ENCODE measurements at regions not wholly inside any gene's neighbourhood (a gene's known extent, or its start where the extent isn't known, plus 50 kb on each side); places are given as distances from the start of the nearest gene placed in this dataset.
A peak's percentile ranks its signal among the peaks of the same experiment; 100 is the strongest.
"Not testable (repeated sequence)": the region's sequence is repeated elsewhere in the genome, so short reads cannot be mapped to it uniquely, and the experiment has no call there.

DNA sequence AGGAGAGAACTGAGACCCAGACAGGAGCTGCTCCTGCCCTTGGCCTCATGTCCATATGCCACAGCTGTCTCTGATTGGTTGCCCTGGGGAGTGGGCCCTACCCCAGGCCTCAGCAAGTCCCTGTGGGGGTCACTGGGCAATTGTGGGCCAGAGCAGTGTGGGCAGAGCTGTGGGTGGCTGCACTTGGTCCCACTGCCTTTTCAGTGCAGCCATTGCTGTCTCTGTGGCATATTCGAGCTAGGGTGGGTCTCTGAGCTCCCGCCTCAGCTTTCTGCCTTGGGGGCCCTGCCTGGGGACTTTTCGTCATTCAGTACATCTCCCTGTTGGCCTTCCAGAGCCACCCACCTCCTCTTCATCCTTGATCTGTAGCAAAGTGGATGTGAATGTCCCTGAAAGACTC, 69.8 kb upstream of the LRPAP1 start:
- no peaks in the 10 kb centered on the region for H3K4me1 ChIP-seq (ENCODE audit: control insufficient read depth, insufficient read depth, low read length)
- H3K36me3 ChIP-seq (ENCODE audit: control insufficient read depth, insufficient read depth, low read length), result no peaks in the 10 kb centered on the region

GRCh38 chr4:3601108-3601690, 69.0 kb upstream of the LRPAP1 start:
- not testable (repeated sequence) for H3K27me3 Mint-ChIP-seq (ENCODE audit: insufficient read depth); H3K27me3 ChIP-seq (ENCODE audit: control insufficient read depth, insufficient read depth, low read length, poor library complexity, severe bottlenecking); H3K36me3 Mint-ChIP-seq (ENCODE audit: low read depth); H3K27ac Mint-ChIP-seq; DNase-seq; H3K9ac ChIP-seq (ENCODE audit: extremely low read depth, low read length, poor library complexity, severe bottlenecking); H3K9me3 ChIP-seq (ENCODE audit: control insufficient read depth, low read length); H3K4me1 Mint-ChIP-seq; H3K36me3 ChIP-seq (ENCODE audit: control insufficient read depth, insufficient read depth, low read length); H3K4me1 ChIP-seq (ENCODE audit: control insufficient read depth, insufficient read depth, low read length); H3K9me3 Mint-ChIP-seq; H3K4me3 ChIP-seq (ENCODE audit: low read length); H3K27ac ChIP-seq (ENCODE audit: low read depth, low read length); H3K4me3 Mint-ChIP-seq
- 90 to 93% methylated on average over 9 to 12 of the region's 12 CpGs for WGBS, 2 experiments (ENCODE audit: insufficient coverage in 1 of 2, insufficient read length in 1 of 2)

More for the DNA sequence above, 69.8 kb upstream of the LRPAP1 start:
- Histone ChIP-seq H3K9ac (ENCODE audit: extremely low read depth, low read length, poor library complexity, severe bottlenecking) (no peak overlapping the region), H3K4me3 (ENCODE audit: low read length) (no peak overlapping the region), H3K27me3 (ENCODE audit: control insufficient read depth, insufficient read depth, low read length, poor library complexity, severe bottlenecking) (no peaks in the 10 kb centered on the region), H3K27ac (ENCODE audit: low read depth, low read length) (no peak overlapping the region), H3K9me3 (ENCODE audit: control insufficient read depth, low read length) (no peaks in the 10 kb centered on the region)
- TF ChIP-seq, protein P1, sequence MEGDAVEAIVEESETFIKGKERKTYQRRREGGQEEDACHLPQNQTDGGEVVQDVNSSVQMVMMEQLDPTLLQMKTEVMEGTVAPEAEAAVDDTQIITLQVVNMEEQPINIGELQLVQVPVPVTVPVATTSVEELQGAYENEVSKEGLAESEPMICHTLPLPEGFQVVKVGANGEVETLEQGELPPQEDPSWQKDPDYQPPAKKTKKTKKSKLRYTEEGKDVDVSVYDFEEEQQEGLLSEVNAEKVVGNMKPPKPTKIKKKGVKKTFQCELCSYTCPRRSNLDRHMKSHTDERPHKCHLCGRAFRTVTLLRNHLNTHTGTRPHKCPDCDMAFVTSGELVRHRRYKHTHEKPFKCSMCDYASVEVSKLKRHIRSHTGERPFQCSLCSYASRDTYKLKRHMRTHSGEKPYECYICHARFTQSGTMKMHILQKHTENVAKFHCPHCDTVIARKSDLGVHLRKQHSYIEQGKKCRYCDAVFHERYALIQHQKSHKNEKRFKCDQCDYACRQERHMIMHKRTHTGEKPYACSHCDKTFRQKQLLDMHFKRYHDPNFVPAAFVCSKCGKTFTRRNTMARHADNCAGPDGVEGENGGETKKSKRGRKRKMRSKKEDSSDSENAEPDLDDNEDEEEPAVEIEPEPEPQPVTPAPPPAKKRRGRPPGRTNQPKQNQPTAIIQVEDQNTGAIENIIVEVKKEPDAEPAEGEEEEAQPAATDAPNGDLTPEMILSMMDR (conservative IDR thresholded peaks at IDR 0.05), result no peak
- no peak for DNase-seq
- 87 to 96% methylated on average over 3 of the region's 3 CpGs for WGBS, 2 experiments (ENCODE audit: insufficient coverage in 1 of 2, insufficient read length in 1 of 2)
- Mint-ChIP-seq H3K27me3 (ENCODE audit: insufficient read depth) (peaks cover 2% of the 10 kb centered on the region), H3K27ac (no peak overlapping the region), H3K36me3 (ENCODE audit: low read depth) (no peaks in the 10 kb centered on the region), H3K4me3 (no peak overlapping the region), H3K9me3 (peaks cover 7% of the 10 kb centered on the region), H3K4me1 (no peaks in the 10 kb centered on the region)

DNA sequence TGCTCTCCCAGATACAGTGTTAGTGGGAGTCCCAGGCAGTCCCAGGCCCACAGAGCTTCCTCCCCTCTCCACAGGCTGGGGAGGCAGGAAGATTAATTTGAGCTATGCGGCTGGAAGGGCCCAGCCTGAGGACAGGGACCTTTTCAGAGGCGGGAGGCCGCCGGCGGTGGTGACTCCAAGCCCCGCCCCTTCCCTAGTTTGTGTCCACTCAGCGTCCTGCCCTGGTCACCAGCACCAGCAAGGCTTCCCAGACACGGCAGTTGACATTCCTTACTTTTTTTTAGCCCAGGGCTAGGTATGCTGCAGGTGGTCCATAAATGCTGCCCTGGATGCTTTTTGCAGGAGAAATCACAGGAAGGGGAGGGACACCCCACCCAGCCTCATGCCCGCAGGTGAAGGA, 67.7 kb upstream of the LRPAP1 start:
- Histone ChIP-seq H3K36me3 (ENCODE audit: control insufficient read depth, insufficient read depth, low read length) (no peaks in the 10 kb centered on the region), H3K27me3 (ENCODE audit: control insufficient read depth, insufficient read depth, low read length, poor library complexity, severe bottlenecking) (no peaks in the 10 kb centered on the region), H3K27ac (ENCODE audit: low read depth, low read length) (no peak overlapping the region), H3K9ac (ENCODE audit: extremely low read depth, low read length, poor library complexity, severe bottlenecking) (no peak overlapping the region), H3K4me1 (ENCODE audit: control insufficient read depth, insufficient read depth, low read length) (no peaks in the 10 kb centered on the region), H3K9me3 (ENCODE audit: control insufficient read depth, low read length) (no peaks in the 10 kb centered on the region), H3K4me3 (ENCODE audit: low read length) (no peak overlapping the region)
- 74 to 79% methylated on average over 6 to 9 of the region's 9 CpGs for WGBS, 2 experiments (ENCODE audit: insufficient coverage in 1 of 2, insufficient read length in 1 of 2)
- Mint-ChIP-seq H3K4me1 (no peaks in the 10 kb centered on the region), H3K4me3 (no peak overlapping the region), H3K27ac (no peak overlapping the region), H3K36me3 (ENCODE audit: low read depth) (no peaks in the 10 kb centered on the region), H3K9me3 (peaks cover 7% of the 10 kb centered on the region), H3K27me3 (ENCODE audit: insufficient read depth) (peaks cover 3% of the 10 kb centered on the region)
- TF ChIP-seq, protein P1 (conservative IDR thresholded peaks at IDR 0.05), result no peak
- DNase-seq, result peak; percentile 48

GRCh38 chr4:3598695-3599227, 66.5 kb upstream of the LRPAP1 start:
- no peak overlapping the region for H3K9ac ChIP-seq (ENCODE audit: extremely low read depth, low read length, poor library complexity, severe bottlenecking)
- no peaks in the 10 kb centered on the region for H3K27me3 ChIP-seq (ENCODE audit: control insufficient read depth, insufficient read depth, low read length, poor library complexity, severe bottlenecking)
- TF ChIP-seq, protein P1 (conservative IDR thresholded peaks at IDR 0.05), result no peak
- H3K27ac ChIP-seq (ENCODE audit: low read depth, low read length), result no peak overlapping the region
- no peaks in the 10 kb centered on the region for H3K36me3 Mint-ChIP-seq (ENCODE audit: low read depth)
- no peak overlapping the region for H3K4me3 ChIP-seq (ENCODE audit: low read length)
- H3K27me3 Mint-ChIP-seq (ENCODE audit: insufficient read depth), result peaks cover 6% of the 10 kb centered on the region
- no peaks in the 10 kb centered on the region for H3K36me3 ChIP-seq (ENCODE audit: control insufficient read depth, insufficient read depth, low read length)
- H3K9me3 ChIP-seq (ENCODE audit: control insufficient read depth, low read length), result no peaks in the 10 kb centered on the region
- no peaks in the 10 kb centered on the region for H3K4me1 ChIP-seq (ENCODE audit: control insufficient read depth, insufficient read depth, low read length)
- H3K9me3 Mint-ChIP-seq, result peaks cover 7% of the 10 kb centered on the region
- H3K27ac Mint-ChIP-seq, result no peak overlapping the region
- H3K4me1 Mint-ChIP-seq, result no peaks in the 10 kb centered on the region
- no peak for DNase-seq
- H3K4me3 Mint-ChIP-seq, result no peak overlapping the region
- WGBS, 2 experiments (ENCODE audit: insufficient coverage in 1 of 2, insufficient read length in 1 of 2), result 76 to 80% methylated on average over 4 to 8 of the region's 8 CpGs

DNA sequence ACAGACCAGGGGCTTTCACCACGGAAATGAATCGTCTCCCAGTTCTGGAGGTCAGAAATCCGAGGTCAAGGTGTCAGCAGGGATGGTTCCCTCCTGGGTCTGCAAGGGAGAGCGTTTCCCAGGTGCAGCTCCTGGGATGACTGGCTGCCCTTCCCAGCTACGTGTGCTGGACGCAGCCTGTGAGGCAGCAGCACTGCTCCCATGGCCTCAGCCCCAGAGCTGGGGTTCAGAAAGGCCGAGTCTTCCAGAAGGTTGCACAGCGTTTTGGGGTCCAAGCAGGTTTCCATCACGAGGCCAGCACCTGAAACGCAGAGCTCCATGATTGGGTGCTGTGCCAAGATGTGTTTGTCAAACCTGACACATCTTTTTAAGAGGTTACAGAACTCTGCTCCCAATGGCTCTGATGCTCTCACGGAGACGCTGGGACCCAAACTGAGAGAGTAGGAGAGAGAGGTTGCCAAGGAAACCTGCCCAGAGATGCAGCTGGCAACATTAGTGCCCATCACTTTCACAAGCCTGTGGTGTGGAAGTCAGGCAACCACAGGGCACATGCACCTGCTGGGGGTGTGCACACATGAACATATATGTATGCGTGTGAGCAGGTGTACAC, 65.8 kb upstream of the LRPAP1 start:
- H3K9me3 Mint-ChIP-seq; H3K9me3 ChIP-seq (ENCODE audit: control insufficient read depth, low read length); H3K36me3 ChIP-seq (ENCODE audit: control insufficient read depth, insufficient read depth, low read length); H3K27ac ChIP-seq (ENCODE audit: low read depth, low read length); H3K27me3 Mint-ChIP-seq (ENCODE audit: insufficient read depth); H3K27me3 ChIP-seq (ENCODE audit: control insufficient read depth, insufficient read depth, low read length, poor library complexity, severe bottlenecking); H3K36me3 Mint-ChIP-seq (ENCODE audit: low read depth); H3K4me3 Mint-ChIP-seq; H3K4me3 ChIP-seq (ENCODE audit: low read length); H3K4me1 Mint-ChIP-seq; H3K9ac ChIP-seq (ENCODE audit: extremely low read depth, low read length, poor library complexity, severe bottlenecking); H3K27ac Mint-ChIP-seq; DNase-seq; H3K4me1 ChIP-seq (ENCODE audit: control insufficient read depth, insufficient read depth, low read length): not testable (repeated sequence)
- WGBS, 2 experiments (ENCODE audit: insufficient coverage in 1 of 2, insufficient read length in 1 of 2), result 83 to 89% methylated on average over 1 to 13 of the region's 13 CpGs

Data from endodermal cell (in vitro differentiated cells).